Endodermal cell (in vitro differentiated cells): ENCODE measurements at regions not wholly inside any gene's neighbourhood (a gene's known extent, or its start where the extent isn't known, plus 50 kb on each side); places are given as distances from the start of the nearest gene placed in this dataset.

ENCODE experiments used
- DNase-seq: peaks from one replicate; pipeline ENCODE4 v3.0.0-alpha.2; 2017
- H3K27ac ChIP-seq: 2 replicates; pipeline ENCODE4 v1.5.1; 2013; ENCODE audit warnings: mild to moderate bottlenecking, low read depth, low read length, moderate library complexity
- H3K27me3 ChIP-seq: 2 replicates; pipeline ENCODE4 v1.6.1; 2013; ENCODE audit warnings: mild to moderate bottlenecking, low read length, moderate library complexity; ENCODE audit not compliant: insufficient read depth, control insufficient read depth, poor library complexity, severe bottlenecking
- H3K36me3 ChIP-seq: 2 replicates; pipeline ENCODE4 v1.7.0; 2013; ENCODE audit warnings: mild to moderate bottlenecking, low read length, moderate library complexity; ENCODE audit not compliant: control insufficient read depth, insufficient read depth
- H3K4me1 ChIP-seq: one replicate; pipeline ENCODE4 v1.7.0; 2013; ENCODE audit warnings: low read length; ENCODE audit not compliant: control insufficient read depth, insufficient read depth
- H3K4me3 ChIP-seq: 2 replicates; pipeline ENCODE4 v1.5.1; 2013; ENCODE audit warnings: mild to moderate bottlenecking, low read length, moderate library complexity
- H3K9ac ChIP-seq: 2 replicates; pipeline ENCODE4 v1.6.1; 2013; ENCODE audit warnings: mild to moderate bottlenecking, low read length, moderate library complexity; ENCODE audit not compliant: poor library complexity, severe bottlenecking; ENCODE audit errors: extremely low read depth
- H3K9me3 ChIP-seq: 2 replicates; pipeline ENCODE4 v1.6.1; 2013; ENCODE audit warnings: mild to moderate bottlenecking, low read length, moderate library complexity; ENCODE audit not compliant: control insufficient read depth
- H3K27ac Mint-ChIP-seq: 2 replicates; pipeline ENCODE4 v1.8.0; 2020; ENCODE audit warnings: mixed read lengths
- H3K27me3 Mint-ChIP-seq: 2 replicates; pipeline ENCODE4 v1.8.0; 2021; ENCODE audit warnings: mild to moderate bottlenecking, mixed read lengths; ENCODE audit not compliant: insufficient read depth
- H3K36me3 Mint-ChIP-seq: 2 replicates; pipeline ENCODE4 v1.8.0; 2020; ENCODE audit warnings: low read depth, mixed read lengths
- H3K4me1 Mint-ChIP-seq: 2 replicates; pipeline ENCODE4 v1.8.0; 2020; ENCODE audit warnings: mixed read lengths
- H3K4me3 Mint-ChIP-seq: 2 replicates; pipeline ENCODE4 v1.8.0; 2020; ENCODE audit warnings: mild to moderate bottlenecking, moderate library complexity, mixed read lengths
- H3K9me3 Mint-ChIP-seq: 2 replicates; pipeline ENCODE4 v1.8.0; 2020; ENCODE audit warnings: mild to moderate bottlenecking, mixed read lengths
- CTCF ChIP-seq: fragments of 200-600 bp; sonication (generic); conservative IDR thresholded peaks from 2 replicates; pipeline ENCODE4 v1.5.0; 2021; ENCODE audit warnings: antibody characterized with exemption, mild to moderate bottlenecking
- WGBS, 2 experiments: methylation state at CpG; one replicate each; pipeline versions ENCODE4 v1.1.5 to v1.1.7; 2013; ENCODE audit warnings: missing lambda C conversion rate in 2 of 2, mixed read lengths in 1 of 2; ENCODE audit not compliant: insufficient coverage in 1 of 2, insufficient read length in 1 of 2; 5-methylcytosine and 5-hydroxymethylcytosine counted together

- WGBS, 2 experiments, result 83 to 85% methylated on average over 2 to 4 of the region's 4 CpGs
- H3K9me3 ChIP-seq, result no peaks in the 10 kb centered on the region
- H3K27me3 ChIP-seq, result no peaks in the 10 kb centered on the region
- Mint-ChIP-seq H3K4me1 (peaks cover 6% of the 10 kb centered on the region), H3K4me3 (no peak overlapping the region), H3K27me3 (no peaks in the 10 kb centered on the region), H3K9me3 (no peaks in the 10 kb centered on the region), H3K27ac (no peak overlapping the region), H3K36me3 (no peaks in the 10 kb centered on the region)
- no peak overlapping the region for H3K9ac ChIP-seq
- no peaks in the 10 kb centered on the region for H3K4me1 ChIP-seq
- no peak overlapping the region for H3K27ac ChIP-seq
- DNase-seq, result no peak
- H3K36me3 ChIP-seq, result no peaks in the 10 kb centered on the region
- TF ChIP-seq CTCF, result no peak
- H3K4me3 ChIP-seq, result no peak overlapping the region
Observed at GRCh38 chr11:28836285-28837081, 728.3 kb downstream of the METTL15 start.

- no peaks in the 10 kb centered on the region for H3K36me3 Mint-ChIP-seq
Observed at GRCh38 chr11:28835790-28836189, 727.6 kb downstream of the METTL15 start.

GRCh38 chr11:28835317-28835716 lies 727.1 kb downstream of the METTL15 start:
- Histone ChIP-seq H3K4me1 (no peaks in the 10 kb centered on the region), H3K27me3 (no peaks in the 10 kb centered on the region), H3K9me3 (no peaks in the 10 kb centered on the region), H3K4me3 (no peak overlapping the region), H3K36me3 (no peaks in the 10 kb centered on the region), H3K27ac (no peak overlapping the region), H3K9ac (no peak overlapping the region)
- Mint-ChIP-seq H3K9me3 (no peaks in the 10 kb centered on the region), H3K27ac (no peak overlapping the region), H3K4me1 (peaks cover 6% of the 10 kb centered on the region), H3K36me3 (no peaks in the 10 kb centered on the region), H3K27me3 (no peaks in the 10 kb centered on the region), H3K4me3 (no peak overlapping the region)
- TF ChIP-seq CTCF, result no peak
- no peak for DNase-seq

More at GRCh38 chr11:28835790-28836189, 727.6 kb downstream of the METTL15 start:
- 88 to 91% methylated on average over 2 to 3 of the region's 3 CpGs for WGBS, 2 experiments
- H3K9me3 ChIP-seq, result no peaks in the 10 kb centered on the region
- no peak for TF ChIP-seq CTCF
- H3K9ac ChIP-seq, result no peak overlapping the region
- no peak overlapping the region for H3K27ac ChIP-seq
- no peak for DNase-seq
- H3K36me3 ChIP-seq, result no peaks in the 10 kb centered on the region
- H3K4me1 ChIP-seq, result no peaks in the 10 kb centered on the region
- H3K9me3 Mint-ChIP-seq, result no peaks in the 10 kb centered on the region
- H3K27ac Mint-ChIP-seq, result no peak overlapping the region
- H3K27me3 Mint-ChIP-seq, result no peaks in the 10 kb centered on the region
- H3K27me3 ChIP-seq, result no peaks in the 10 kb centered on the region
- no peak overlapping the region for H3K4me3 ChIP-seq
- peaks cover 6% of the 10 kb centered on the region for H3K4me1 Mint-ChIP-seq
- H3K4me3 Mint-ChIP-seq, result no peak overlapping the region
